ENCODE measurements at regions not wholly inside any gene's neighbourhood (a gene's known extent, or its start where the extent isn't known, plus 50 kb on each side); places are given as distances from the start of the nearest gene placed in this dataset.

- no peaks in the 10 kb centered on the region for H3K27me3 ChIP-seq
- no peak overlapping the region for H3K4me3 ChIP-seq
- intact Hi-C loops (cut with DNase I), result no loop called here
- TF ChIP-seq CTCF (IDR thresholded peaks at IDR 0.05) (no peak), POLR2A (IDR thresholded peaks at IDR 0.05) (no peak)
- peaks cover 0 to 25% (median 4%) of the 10 kb centered on the region in 3 donors for H3K4me1 ChIP-seq
- H3K27ac ChIP-seq, result no peak overlapping the region
- DNase-seq, result no peak
- no peaks in the 10 kb centered on the region for H3K36me3 ChIP-seq
- WGBS, 2 donors, result 27 to 35% methylated on average over 2 of the region's 2 CpGs
- no peaks in the 10 kb centered on the region for H3K9me3 ChIP-seq
Measured at GRCh38 chr5:116838011-116838536, 263.5 kb upstream of the SEMA6A start.

GRCh38 chr5:116834796-116835515 is 260.3 kb upstream of the SEMA6A start:
- 28 to 36% methylated on average over 2 of the region's 2 CpGs for WGBS, 2 donors
- no peak overlapping the region for H3K4me3 ChIP-seq
- TF ChIP-seq POLR2A (IDR thresholded peaks at IDR 0.05) (no peak), CTCF (IDR thresholded peaks at IDR 0.05) (no peak)
- H3K27ac ChIP-seq, result no peak overlapping the region
- H3K4me1 ChIP-seq, result peaks cover 0 to 25% (median 4%) of the 10 kb centered on the region in 3 donors
- intact Hi-C loops (cut with DNase I), result no loop called here
- no peaks in the 10 kb centered on the region for H3K27me3 ChIP-seq
- no peaks in the 10 kb centered on the region for H3K36me3 ChIP-seq
- no peaks in the 10 kb centered on the region for H3K9me3 ChIP-seq
- no peak for DNase-seq

- Histone ChIP-seq H3K9me3 (no peaks in the 10 kb centered on the region), H3K4me1 (peaks cover 0 to 12% (median 0%) of the 10 kb centered on the region in 3 donors), H3K27me3 (no peaks in the 10 kb centered on the region), H3K4me3 (no peak overlapping the region), H3K36me3 (no peaks in the 10 kb centered on the region), H3K27ac (no peak overlapping the region)
- TF ChIP-seq POLR2A (IDR thresholded peaks at IDR 0.05) (no peak), CTCF (IDR thresholded peaks at IDR 0.05) (no peak)
- intact Hi-C loops (cut with DNase I), result no loop called here
- no peak for DNase-seq
- 93 to 96% methylated on average over 3 to 4 of the region's 4 CpGs for WGBS, 2 donors
Measured at GRCh38 chr5:116830079-116830478, 255.5 kb upstream of the SEMA6A start.

- Histone ChIP-seq H3K27ac (no peak overlapping the region), H3K36me3 (no peaks in the 10 kb centered on the region), H3K27me3 (no peaks in the 10 kb centered on the region), H3K4me3 (no peak overlapping the region), H3K9me3 (no peaks in the 10 kb centered on the region), H3K4me1 (no peaks in the 10 kb centered on the region)
- no peak for TF ChIP-seq CTCF (IDR thresholded peaks at IDR 0.05)
- TF ChIP-seq POLR2A (IDR thresholded peaks at IDR 0.05), result no peak
- no peak for DNase-seq
- intact Hi-C loops (cut with DNase I), result no loop called here
Measured at GRCh38 chr5:116827078-116827477, 252.5 kb upstream of the SEMA6A start.

- no peaks in the 10 kb centered on the region for H3K36me3 ChIP-seq
- WGBS, 2 donors, result 44 to 75% methylated on average over 1 of the region's 1 CpG
- no peak overlapping the region for H3K4me3 ChIP-seq
- H3K9me3 ChIP-seq, result no peaks in the 10 kb centered on the region
- intact Hi-C loops (cut with DNase I), result no loop called here
- no peaks in the 10 kb centered on the region for H3K27me3 ChIP-seq
- no peak for TF ChIP-seq POLR2A (IDR thresholded peaks at IDR 0.05)
- TF ChIP-seq CTCF (IDR thresholded peaks at IDR 0.05), result no peak
- DNase-seq, result no peak
- no peak overlapping the region for H3K27ac ChIP-seq
- H3K4me1 ChIP-seq, result no peaks in the 10 kb centered on the region
Measured at GRCh38 chr5:116825486-116825885, 250.9 kb upstream of the SEMA6A start.
